Activated CD4-positive, CD25-positive, alpha-beta regulatory T cell (primary cell): ENCODE measurements at regions not wholly inside any gene's neighbourhood (a gene's known extent, or its start where the extent isn't known, plus 50 kb on each side); places are given as distances from the start of the nearest gene placed in this dataset.
"Not testable (repeated sequence)": the region's sequence is repeated elsewhere in the genome, so short reads cannot be mapped to it uniquely, and the experiment has no call there.

ENCODE experiments used
- DNase-seq, 4 experiments: peaks; one replicate each; lab custom pipeline; 2025; lab: John Stamatoyannopoulos, UW

DNA sequence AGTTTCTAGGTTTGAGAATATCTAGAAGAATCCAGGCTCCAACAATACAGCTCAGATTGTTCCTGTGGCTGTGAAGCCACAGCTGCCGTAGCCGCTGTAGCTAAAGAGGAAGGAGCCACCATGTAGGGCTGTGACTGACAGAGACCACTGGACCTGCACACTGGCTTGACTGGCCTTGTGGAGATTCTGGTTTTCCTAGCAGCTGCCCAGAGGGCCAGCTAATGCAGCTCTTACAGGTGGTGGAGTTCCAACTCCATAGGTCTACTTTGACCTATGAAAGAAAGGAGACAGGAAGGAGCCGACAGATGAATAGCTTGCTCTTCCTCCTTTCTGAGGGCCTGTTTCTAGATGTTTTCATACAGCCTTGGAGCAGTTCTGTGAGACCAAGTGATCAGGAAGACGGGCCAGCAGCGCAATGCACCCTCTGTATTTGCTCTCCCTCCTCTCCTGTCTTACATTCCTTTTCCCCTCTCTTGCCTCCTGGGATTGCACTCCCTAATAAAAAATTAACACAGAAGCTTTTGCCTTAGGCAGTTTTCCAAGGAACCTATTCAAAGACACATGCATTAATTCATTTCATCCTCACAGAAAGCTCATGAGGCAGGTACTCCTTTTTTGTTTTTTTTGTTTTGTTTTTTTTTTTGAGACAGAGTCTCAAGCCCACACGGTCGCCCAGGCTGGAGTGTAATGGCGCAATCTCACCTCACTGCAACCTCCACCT is 51.8 kb upstream of the MYB start:
- DNase-seq: no peak

DNA sequence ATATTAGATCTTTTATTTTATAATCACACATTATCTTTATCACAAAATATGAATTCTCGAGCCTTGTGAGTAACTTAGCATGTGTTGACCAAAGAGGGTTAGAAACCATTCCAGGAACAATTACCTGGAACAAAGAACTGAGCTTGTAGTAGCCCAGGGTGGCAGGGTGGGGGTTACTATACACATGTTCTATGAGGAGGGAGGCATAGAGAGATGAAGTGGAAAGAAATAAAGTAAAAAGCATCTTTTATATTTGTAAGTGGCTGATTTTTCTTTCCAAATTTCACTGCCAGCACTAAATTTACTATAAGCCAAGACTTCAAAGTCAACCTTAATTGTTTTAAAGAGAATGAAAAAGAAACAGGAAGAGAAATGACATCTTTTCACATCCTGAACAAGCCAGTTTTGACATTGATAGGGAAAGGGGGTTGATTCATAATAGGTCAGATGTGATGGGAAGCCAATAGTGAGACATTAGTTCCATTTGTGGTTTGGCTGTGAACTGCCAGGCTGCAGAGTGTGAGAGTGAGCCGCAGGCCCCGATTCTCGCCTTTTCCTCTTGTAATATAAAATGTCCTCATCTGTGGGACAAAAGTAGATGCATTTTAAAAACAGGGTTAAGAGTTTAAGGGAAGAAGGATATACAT is 52.7 kb upstream of the MYB start:
- DNase-seq: peak in 1 of 4 experiments; percentile 19

DNA sequence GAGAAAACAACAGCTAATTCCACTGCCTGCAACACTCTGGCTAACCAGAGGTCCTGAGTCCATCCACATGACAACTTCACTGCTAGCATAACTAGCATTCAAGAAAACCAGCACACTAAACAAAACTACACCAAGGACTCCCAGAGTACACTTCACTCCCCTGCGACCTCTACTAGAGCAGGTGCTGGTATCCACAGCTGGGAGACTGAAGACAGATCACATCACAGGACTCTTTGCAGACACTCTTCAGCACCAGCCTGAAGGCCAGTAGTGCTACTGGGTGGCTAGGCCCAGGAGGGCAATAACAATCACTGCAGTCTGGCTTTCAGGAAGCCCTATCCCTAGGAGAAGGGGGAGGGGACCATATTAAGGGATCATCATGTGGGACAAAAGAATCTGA is 54.4 kb upstream of the MYB start:
- DNase-seq: no peak

DNA sequence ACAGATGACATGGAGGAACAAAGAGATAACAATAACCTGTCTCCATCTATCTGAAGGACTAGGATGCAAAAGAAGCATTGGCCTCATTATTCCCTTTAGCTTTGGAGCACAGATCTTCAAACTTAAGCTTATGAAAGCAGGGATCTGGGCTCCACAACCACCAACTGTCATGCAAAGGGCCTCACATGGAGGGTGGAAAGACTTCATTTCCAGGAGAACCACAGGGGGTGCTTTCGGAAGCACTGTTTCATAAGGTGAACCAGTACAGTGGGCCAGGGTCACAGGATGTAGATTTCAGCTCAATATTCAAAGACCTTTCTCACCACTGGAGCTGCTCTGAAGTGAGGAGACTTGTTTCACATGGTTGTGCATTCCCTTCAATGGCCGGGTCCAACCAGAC is 55.1 kb upstream of the MYB start:
- no peak for DNase-seq

DNA sequence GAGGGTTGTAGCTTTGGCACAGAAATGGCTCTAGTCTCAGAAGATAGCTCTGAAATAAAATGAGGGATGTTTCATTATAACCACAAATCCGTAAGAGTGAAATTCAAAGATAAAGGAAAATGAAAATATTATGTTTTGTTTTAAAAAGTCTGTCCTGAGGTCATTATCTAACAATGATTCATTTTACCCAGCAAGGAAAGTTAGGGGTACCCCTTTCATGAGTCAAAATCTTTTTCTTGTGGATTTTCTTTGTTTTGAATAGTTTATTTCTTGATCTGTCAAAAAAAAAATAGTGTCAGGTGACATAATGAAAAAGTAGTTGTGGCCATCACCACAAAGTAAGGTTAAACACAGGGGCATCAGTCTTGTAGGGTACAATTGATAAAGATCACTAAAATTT is 59.7 kb upstream of the MYB start:
- DNase-seq: no peak

DNA sequence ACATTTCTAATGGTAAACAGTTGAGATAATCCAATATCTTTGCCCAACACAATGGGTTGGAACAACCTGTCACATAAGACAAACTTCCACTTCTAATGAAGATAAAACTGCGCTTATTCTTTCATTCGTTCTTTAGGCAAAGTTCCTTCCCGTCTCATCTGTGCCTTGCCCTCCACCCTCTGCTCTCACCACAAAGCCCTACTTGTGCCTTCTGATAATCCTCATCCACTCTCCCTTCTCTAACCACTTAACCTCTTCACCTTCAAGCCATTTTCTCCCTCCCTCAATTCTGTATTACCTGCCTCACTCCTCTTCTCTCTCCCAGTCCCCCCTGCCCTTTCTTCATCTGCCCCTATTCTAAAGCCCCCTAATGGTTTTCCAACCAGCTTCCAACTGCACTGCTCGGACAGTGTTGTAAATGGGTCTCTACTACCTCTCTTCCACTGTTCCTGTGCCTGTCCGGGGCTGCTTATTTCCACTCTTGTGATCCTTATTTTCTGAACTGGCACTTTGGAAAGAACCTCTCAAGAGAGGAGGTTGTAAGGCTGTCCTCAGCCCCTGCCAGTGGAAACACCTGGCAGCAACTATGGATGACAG is 62.9 kb upstream of the MYB start:
- no peak for DNase-seq

DNA sequence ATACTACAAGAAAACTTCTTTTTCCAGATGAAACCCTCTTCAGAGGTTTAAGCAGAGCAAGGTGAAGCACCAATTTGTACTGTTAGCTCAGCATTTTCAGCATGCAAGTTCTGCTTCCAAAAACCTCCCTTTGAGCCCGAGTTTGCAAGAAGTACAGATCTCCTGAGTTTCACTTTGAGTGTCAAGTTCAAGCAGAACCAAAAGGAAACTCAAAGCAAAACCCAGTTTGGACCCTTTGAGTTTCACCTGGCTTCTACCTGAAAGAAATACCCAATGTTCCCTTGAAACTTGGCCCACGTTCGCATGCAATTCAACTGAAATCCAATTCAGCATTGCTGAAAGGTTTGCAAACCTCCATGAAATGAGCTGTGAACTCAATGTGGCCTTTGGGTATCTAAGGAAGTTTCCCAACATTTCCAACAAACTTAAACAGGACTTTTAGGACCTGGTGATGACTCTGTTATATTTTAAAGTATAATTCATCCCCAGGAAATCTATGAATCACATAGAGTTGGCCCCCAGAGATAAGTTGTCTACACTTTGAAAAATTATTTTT is 62.9 kb upstream of the HBS1L start:
- DNase-seq: no peak

DNA sequence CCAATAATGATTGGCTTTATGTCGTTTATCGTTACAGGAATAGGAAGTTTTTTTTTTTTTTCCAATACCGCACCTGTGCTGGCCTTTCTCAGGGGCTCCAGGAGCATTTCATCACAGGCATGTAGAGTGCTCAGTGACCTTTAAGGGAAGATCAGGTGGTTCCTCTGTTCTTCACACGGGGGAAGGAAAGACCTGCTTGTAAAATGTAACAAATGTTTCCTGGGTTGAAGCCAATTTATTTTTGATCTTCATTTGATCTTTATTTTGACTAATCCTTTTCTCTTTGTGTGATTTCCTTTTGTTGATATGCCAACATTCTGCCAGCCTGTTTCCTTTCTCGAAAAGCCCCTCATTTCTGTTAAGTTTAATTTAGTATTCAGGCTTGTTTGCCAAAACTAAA is 61.9 kb upstream of the HBS1L start:
- DNase-seq: no peak

DNA sequence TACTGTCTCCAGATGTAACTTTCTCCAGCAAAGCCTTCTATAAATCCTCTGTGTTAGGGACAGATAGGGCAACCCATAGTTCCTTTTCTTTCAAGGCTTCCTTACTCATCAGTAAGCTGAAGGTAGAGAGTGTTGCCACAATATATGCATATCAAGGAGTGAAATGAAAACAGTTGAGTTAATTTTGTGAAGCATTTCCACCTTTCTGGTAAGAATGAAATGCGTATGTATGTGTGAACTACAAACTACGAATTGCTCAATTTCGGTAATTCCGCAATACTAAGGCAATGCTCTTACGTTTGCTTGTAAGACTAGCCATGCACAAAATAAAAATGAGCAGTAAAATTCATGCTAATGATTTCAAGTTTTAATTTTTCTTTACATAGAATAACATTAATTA is 61.2 kb upstream of the HBS1L start:
- DNase-seq: no peak

DNA sequence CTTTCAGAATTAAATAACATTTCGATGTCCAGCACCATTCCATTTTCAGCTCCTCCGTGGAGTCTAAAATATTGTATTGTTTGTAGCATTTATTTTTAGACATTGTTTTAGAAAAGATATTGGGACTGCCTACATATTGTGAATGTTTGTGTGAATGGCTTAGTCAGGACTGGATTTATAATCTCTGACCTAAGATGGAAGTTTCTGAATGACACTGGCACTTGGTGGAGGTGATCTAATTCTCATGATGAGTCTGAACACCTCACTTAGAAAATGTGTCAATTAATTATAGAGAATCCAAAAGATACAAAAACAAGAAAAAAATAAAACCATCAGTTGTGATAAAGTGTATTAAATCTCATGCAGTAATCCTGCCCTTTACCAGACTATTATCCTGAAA is 60.8 kb upstream of the HBS1L start:
- no peak for DNase-seq

DNA sequence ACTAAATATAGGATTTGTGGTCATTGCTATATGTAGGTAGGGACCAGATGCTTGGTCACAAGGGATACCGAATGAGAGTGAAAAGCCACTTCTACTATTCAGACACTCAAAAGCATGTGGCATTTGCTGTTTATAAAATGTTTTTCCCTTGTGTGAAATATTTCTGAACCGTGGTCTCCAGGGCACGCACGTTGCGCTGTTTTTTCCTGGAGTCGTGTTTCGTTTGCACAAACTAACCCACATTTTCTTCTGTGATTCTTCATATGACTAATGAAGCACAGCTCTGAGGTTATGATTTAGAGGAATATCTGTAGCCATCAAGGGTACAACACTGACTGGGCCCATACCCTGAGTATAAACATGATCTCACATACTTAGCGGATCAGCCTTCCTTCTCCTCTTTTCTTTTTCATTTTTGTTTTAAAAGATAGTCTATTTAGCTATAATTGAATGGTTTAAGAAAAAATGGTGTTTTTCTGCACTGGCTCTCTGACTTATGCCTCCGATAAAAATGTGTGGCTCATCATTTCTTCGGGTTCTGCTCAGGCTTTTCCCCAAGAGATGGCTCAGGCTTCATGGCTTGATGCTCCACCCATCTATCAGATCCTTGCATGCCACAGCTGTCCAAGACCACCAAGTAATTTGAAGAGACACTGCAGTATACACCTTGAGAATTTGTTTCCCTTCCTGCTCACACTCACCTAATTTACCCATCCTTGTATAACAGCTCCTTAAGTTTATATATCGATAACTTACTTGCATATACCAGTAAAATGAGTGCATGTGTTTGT is 59.9 kb upstream of the HBS1L start:
- no peak for DNase-seq

DNA sequence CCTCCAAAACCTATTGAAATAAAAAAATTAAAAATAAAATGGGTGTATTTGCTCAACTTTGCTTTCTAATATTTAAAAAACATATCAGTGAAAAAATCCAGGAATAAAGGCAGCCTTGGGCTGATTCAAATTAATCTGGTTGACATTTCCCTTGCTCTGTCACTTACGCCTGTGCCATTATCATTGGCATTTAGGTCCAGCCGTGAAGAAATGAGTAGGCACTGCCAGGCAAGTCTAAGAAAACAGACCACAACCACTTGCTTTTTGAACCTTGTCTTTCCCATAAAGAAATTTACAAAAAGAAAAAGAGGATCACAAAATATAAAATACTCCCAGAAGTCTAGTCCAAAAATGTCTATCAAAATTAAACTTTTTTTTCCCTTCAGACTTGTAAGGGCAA is 59.2 kb upstream of the HBS1L start:
- DNase-seq: no peak

DNA sequence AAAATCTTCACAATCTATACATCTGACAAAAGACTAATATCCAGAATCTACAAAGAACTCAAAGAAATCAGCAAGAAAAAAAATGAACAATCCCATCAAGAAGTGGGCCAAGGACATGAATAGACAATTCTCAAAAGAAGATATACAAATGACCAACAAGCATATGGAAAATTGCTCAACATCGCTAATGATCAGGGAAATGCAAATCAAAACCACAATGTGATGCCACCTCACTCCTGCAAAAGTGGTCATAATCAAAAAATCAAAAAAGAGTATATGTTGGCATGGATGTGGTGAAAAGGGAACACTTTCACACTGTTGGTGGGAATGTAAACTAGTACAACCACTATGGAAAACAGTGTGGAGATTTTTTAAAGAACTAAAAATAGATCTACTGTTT is 58.3 kb upstream of the HBS1L start:
- not testable (repeated sequence) for DNase-seq

DNA sequence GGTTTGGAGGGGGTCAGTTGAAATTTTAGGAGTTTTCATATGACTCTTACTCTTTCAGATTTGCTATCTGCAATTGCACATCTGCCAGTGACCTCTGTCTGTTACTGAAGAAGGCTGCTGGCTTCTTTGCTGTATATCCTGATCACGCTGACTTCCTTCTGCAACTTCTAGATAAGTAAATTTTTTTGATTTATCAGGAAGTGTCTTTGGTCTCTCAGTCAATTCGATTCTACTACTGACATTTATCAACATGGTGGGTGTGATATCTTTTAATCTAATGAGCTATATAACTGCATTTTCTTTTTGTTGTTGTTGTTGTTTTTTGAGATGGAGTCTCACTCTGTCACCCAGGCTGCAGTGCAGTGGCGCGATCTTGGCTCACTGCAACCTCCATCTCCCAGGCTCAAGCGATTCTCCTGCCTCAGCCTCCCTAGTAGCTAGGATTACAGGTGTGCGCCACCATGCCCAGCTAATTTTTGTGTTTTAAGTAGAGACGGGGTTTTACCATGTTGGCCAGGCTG is 55.7 kb upstream of the HBS1L start:
- not testable (repeated sequence) for DNase-seq

DNA sequence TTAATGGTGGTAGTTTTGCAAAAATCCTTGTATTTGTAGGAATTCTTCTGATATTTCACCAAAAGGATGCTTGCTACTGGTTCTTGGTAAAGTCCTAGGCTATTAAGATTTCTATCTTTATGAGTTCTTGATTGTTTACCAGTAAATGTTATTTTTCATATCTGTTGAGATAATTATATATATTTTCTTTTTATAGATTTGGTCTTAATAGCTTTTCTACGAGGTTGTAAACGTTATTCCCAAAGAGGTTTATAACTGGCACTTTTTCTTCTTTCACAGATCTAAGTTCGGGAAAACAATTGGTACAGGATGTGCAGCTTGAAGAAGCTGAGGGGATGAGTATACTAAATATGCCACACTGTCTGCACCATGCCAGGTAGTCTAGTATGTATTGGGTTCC is 55.1 kb upstream of the HBS1L start:
- DNase-seq: no peak

DNA sequence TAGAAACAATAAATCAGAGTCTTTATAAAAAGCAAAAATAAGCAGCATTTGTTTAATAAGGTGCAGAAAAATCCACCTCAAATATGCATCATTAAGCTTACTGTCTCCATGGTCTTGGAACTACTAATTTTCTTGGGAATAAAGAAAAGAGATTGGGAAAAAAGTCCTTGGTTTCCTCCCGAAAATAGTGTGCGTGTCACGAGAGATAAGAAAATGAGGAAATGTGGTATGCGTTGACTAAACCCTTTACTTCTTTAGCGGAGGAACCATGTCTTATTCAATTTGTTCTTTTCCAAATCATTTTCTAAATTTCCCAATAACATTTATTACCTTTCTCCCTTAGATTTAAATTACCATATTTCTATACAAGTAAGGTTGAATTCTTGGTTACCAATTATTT is 54.1 kb upstream of the HBS1L start:
- no peak for DNase-seq

DNA sequence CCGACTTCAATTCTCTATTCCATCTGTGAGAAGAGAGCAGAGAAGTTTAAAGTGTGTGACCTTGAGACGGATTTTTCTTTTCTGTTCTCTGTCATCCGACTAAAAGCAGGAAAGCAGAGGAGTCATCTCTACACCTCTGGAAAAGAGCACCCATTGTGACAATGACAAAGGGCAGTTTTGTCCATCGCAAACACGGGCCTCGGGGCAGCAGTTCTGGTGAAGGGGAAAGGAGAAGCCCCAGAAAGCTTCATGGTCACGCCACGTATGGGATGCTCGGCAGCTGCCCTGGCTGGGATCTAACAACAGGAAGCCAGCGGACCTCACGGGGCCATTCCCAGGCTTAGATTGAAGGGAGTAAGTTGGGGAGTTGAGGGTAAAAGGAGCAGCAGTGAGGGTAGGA is 52.0 kb upstream of the HBS1L start:
- DNase-seq: no peak

DNA sequence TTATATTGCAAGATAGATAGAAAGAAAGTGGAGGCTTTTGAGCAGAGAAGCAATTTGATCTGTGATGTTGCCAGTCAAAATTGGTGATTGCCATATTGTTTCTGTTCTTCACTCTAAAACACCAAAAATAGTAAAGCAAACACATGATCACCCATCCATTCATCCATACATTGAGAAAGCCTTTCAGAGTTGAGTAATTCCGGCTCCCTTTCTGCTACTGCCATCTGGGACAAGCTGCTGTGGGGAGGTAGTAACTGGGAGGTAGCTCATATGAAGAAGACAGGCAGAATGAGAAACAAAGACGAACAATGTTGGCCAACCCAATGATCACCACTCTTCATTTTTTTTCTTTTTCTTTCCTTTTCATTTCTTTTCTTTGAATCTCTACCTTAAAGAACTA is 51.1 kb upstream of the HBS1L start:
- no peak for DNase-seq

DNA sequence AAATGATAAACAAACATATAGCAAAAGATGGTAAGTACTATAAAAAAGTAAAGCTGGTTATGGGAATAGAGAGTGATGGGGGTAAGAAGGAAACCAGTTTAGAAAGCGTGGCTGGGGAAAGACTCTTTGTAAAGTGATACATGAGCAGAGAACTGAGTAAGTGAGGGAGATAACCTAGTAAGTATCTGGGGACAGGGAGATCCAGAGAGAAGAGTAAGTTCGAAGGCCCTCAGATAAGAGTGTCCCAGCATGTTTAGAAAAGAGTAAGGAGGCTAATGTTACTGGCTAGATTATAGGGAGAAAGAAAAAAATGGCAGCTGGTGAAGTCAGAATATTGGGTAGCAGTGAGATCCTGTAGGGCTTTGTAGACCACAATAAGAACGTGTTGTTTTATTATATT is 50.7 kb upstream of the HBS1L start:
- no peak for DNase-seq
